ENCODE measurements at regions not wholly inside any gene's neighbourhood (a gene's known extent, or its start where the extent isn't known, plus 50 kb on each side); places are given as distances from the start of the nearest gene placed in this dataset.

DNA sequence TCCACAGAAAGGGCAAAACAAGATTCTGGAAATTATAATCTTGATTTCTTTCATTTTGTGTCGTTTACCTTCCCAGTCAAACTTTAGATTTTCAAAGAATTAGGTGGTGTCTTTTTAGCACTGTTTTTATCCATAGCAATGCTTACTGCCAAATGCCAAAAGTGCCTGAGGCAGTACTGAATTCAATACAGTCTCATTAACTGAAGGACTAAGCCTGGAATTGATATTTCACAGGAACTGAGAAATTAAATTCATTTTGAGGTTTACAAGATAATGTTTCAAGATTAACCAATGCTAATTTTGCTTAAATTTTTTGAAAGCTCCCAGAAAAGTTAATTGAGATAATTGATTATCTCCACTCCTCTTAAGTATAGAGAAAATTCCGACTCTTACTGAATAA lies 68.8 kb upstream of the ARHGAP24 start:
- no peak for DNase-seq

DNA sequence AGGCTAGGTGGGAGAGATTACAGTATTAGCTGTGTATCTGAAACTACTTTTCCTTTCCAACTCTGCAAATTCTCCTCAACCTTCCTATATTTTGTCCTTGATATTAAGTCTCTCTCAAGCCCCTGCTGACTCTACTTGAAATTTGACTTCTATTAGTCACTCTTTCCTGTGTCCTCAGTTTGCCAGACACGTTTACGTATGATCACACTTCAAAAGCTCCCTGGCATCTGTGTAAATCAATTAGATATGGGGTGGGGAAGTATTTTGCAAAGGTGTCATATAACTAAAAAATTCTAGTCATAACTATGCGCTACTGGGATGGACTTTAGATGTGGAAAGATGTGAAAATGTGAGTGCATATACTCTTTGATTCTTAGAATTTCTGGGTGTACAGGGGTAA lies 67.4 kb upstream of the ARHGAP24 start:
- no peak for DNase-seq

DNA sequence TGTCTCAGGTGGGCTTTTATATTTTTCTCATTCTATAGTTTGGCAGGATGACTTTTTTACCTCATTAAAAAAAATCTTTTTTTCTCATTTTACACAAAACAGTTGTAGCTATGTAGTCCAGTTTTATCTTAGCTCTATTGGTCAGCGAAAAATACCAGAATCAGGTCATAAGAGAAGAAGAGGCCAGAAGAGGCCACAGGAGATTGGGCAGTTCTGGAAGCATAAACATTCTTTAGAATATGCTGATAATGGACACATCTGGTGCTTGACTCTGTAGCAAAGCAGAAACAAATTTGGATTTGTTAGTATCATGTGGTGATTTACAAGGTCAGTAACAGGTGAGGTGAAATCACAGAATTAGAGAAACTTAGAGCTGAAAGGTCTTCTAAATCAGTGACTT lies 66.6 kb upstream of the ARHGAP24 start:
- no peak for DNase-seq

DNA sequence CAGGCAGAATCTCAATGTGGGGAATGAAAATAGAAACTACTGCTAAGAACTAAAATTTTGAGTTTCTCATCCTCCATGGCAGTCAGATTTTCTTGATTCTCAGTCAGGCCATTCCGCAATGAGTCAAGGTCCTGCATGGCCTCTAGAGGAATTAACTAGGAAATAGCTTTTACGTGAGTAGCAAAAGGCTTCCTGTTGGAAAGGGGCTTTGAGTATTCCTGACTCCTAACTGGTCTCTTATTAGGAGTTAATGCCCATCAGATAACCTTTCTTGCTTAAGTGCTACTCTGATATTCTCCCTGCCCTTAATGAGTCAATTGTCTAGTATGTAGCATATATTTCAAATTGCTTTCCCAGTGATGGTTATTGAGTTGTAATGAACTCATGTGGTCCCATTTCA lies 65.7 kb upstream of the ARHGAP24 start:
- DNase-seq, result no peak

DNA sequence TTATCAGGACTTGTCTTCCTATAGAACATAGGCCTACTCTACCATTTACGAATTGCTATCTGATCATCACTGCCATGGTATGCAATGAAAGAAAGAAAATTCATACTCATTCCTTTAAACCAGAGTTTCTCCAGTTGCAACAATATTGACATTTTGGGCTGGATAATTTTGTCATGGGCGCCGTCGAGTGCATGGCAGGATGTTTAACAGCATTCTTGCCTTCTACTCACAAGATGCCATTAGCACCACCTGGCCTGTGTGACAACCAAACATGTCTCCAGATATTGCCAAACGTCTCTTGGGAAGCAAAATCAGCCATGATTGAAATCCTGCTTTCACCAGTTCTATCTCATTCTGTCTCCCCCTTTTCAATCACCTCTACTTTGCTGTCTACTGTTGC lies 63.6 kb upstream of the ARHGAP24 start:
- no peak for DNase-seq

DNA sequence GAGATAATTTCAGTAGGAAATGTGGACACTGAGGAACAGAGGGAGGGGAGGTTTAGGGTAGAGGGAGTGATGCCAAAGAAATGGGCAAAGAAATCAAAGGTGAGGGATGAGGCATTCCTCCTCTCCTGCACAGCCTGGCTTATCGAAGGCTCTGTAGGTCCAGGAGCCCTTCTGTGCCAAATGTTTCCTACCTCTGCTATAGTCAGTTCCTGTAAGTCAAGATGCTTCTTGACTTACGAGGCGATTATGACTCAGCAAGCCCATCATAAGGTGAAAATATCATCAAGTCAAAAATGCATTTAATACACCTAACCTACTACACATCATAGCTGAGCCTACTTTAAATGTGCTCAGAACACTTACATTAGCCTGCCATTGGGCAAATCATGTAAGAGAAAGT lies 60.0 kb upstream of the ARHGAP24 start:
- DNase-seq, result no peak

DNA sequence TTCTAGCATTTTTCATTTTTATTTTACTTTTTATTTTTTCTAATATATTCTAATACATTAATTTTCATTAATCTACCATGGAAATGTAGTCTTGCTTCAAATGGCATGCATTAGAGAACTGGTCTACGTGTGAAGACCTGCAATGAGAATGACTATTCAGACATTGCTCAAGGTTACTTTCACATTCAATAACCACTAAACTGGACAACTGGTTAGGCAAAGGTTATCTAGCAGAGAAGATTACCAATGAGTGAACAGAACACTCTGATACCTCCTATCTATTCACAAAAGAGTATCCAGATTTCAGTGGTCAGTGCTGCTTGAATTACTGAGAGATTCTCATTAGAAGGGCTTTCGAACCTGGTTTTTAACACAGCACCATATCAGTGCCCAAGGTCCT lies 58.9 kb upstream of the ARHGAP24 start:
- DNase-seq, result no peak

DNA sequence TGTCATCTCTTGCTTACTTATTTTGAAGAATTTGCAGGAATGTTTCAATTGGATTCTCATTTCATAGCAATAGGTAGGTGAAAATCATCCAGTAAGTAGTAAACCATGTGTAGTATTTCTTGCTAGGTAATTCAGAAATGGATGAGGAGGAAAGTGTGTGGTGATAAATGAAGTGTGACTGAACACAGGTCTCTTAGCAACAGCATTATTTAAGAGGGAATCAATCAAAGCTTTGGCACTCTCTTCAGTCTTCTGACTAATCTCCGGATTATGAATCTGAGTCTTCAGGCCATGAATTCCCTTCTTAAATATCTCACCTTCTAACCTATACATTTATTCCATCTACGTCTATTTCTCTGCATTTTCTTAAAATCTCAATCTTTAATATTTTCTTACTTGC lies 55.8 kb upstream of the ARHGAP24 start:
- DNase-seq, result no peak

DNA sequence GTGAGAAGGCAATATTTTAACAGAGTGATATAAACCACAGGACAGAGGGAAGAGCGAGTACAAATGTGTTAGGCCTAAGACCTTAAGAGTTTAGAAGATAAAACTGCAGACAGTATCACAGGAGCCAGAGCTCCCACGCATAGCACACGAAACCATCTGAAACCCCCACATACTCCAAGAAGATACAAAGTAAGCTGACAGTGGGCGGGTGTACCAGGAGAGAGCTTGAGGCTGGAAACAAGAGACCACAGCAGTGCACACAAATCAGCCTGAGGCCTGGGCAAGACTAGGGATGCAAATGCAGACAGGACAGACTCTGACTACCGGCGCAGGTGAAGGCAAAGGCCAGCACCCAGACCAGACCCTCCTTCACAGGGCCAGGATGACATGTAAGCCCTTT lies 54.1 kb upstream of the ARHGAP24 start:
- DNase-seq, result no peak

DNA sequence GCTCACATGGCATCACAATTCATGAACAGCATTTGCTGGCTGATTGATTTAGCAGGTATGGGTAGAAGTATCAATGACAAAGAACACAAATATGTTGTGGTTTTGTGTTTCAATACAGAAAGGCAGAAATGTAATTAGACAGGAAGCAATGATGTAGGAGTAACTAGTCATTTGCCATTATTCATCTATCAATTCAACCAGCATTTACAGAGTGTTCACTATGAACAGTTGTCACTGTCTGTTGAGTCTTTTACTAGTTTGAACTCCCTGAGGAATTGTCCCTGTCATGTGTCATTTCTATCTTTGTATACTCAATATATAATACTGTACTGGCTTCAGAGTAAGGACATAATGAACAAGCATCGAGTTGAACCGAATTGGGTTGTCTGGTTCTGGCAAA lies 51.5 kb upstream of the ARHGAP24 start:
- DNase-seq, result no peak
